HG02798 (cell line): ENCODE measurements at regions not wholly inside any gene's neighbourhood (a gene's known extent, or its start where the extent isn't known, plus 50 kb on each side); places are given as distances from the start of the nearest gene placed in this dataset.
"Not testable (repeated sequence)": the region's sequence is repeated elsewhere in the genome, so short reads cannot be mapped to it uniquely, and the experiment has no call there.

ENCODE experiments used
- ATAC-seq: cut with Tn5 transposase; IDR thresholded peaks from one replicate; pipeline ENCODE4 v1.9.1; 2021; ENCODE audit warnings: mild to moderate bottlenecking; ENCODE audit not compliant: unreplicated experiment, poor library complexity

GRCh38 chrX:110965409-110966090 is 130.4 kb upstream of the PAK3 start:
- ATAC-seq = no peak

- no peak for ATAC-seq
Observed at GRCh38 chrX:110964786-110965185, 131.2 kb upstream of the PAK3 start.

- ATAC-seq = no peak
Observed at GRCh38 chrX:110962451-110962850, 133.5 kb upstream of the PAK3 start.

- no peak for ATAC-seq
Observed at GRCh38 chrX:110955706-110956105, 140.3 kb upstream of the PAK3 start.

GRCh38 chrX:110954428-110955100 is 141.4 kb upstream of the PAK3 start:
- ATAC-seq = no peak

GRCh38 chrX:110951472-110952269 is 144.3 kb upstream of the PAK3 start:
- no peak for ATAC-seq

GRCh38 chrX:110944751-110945675 is 149.4 kb upstream of the CHRDL1 start:
- no peak for ATAC-seq

GRCh38 chrX:110944311-110944750 is 148.7 kb upstream of the CHRDL1 start:
- ATAC-seq = no peak

- ATAC-seq = no peak
Observed at GRCh38 chrX:110941906-110942305, 146.3 kb upstream of the CHRDL1 start.

- no peak for ATAC-seq
Observed at GRCh38 chrX:110938977-110939732, 143.5 kb upstream of the CHRDL1 start.

- ATAC-seq = no peak
Observed at GRCh38 chrX:110924871-110925270, 129.3 kb upstream of the CHRDL1 start.

- no peak for ATAC-seq
Observed at GRCh38 chrX:110920991-110921390, 125.4 kb upstream of the CHRDL1 start.

GRCh38 chrX:110915570-110915969 is 120.0 kb upstream of the CHRDL1 start:
- ATAC-seq = no peak

GRCh38 chrX:110915111-110915510 is 119.5 kb upstream of the CHRDL1 start:
- no peak for ATAC-seq

- no peak for ATAC-seq
Observed at GRCh38 chrX:110914281-110914680, 118.7 kb upstream of the CHRDL1 start.

GRCh38 chrX:110904747-110905146 is 109.1 kb upstream of the CHRDL1 start:
- not testable (repeated sequence) for ATAC-seq

GRCh38 chrX:110881971-110882370 is 86.4 kb upstream of the CHRDL1 start:
- no peak for ATAC-seq

- ATAC-seq = no peak
Observed at GRCh38 chrX:110877326-110877725, 81.7 kb upstream of the CHRDL1 start.

- no peak for ATAC-seq
Observed at GRCh38 chrX:110871839-110872238, 76.2 kb upstream of the CHRDL1 start.
